ENCODE measurements at regions not wholly inside any gene's neighbourhood (a gene's known extent, or its start where the extent isn't known, plus 50 kb on each side); places are given as distances from the start of the nearest gene placed in this dataset.
"Not testable (repeated sequence)": the region's sequence is repeated elsewhere in the genome, so short reads cannot be mapped to it uniquely, and the experiment has no call there.

DNA sequence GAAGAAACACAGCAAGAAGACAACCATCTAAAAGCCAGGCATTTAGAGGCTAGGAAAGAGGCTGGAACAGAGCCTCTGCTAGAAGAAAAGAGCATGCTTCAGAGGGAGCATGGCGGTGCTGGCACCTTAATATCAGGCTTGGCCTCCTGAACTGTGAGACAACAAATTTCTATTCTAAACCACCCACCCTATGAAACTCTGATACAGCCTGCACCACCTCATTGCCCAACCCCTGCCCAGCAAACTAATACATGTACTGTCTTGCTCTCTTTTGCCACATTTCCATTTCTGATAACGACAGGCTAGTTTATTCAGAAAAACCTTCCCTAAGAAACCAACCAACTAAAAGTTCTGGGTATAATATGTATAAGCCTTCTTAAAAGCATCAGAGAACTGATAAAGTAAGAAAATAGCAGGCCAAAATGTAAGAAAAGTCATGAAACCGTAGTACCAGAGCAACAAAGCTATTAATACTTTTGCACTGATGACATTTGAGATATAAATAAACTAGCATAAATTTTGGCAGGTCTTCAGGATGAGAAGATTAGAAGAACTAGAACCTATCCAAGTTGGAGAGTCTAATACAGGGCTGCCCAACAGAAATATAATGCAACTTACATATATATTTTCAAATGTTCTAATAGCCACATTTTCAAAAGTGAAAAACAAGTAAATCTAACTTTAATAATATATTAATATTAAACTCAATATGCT lies 184.7 kb upstream of the HSF2 start:
- DNase-seq: no peak

DNA sequence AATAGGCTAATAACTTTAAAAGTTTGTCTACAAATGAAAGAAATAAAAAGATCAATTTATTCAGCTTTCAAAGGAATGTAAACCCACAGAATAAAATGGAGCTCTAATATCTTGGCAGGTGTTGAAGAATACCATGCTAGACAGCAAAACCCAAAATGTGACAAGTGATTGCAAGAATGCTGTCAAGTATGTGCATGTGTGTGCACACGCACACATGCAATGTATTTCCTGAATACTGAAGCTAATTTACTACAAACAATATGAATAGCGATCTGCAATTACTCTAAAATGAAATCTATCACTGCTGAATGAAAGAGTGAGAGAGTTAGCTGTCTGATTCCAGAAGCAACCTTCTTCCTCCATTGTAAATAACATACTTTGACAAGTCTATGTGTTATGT lies 179.2 kb upstream of the HSF2 start:
- no peak for DNase-seq

- no peak for DNase-seq
These were observed 176.7 kb upstream of the HSF2 start for GRCh38 chr6:122222761-122223160.

DNA sequence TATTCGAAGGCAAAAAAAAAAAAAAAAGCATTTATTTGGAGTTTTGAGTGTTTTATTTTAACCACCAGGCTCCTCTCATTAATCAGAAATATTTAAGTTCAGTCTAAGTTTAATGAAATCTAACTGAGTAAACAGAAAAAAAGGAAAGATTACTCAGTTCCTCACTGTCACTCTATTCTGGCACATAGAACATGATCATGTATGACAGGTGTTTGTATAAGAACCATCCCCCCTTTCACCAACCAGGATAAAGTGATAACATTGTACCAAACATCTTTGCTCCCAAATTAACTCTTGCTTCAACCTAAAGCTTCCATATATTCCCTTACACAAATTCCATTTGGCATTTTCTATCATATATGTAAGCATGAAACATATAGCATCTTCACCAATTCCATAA lies 176.2 kb upstream of the HSF2 start:
- no peak for DNase-seq

DNA sequence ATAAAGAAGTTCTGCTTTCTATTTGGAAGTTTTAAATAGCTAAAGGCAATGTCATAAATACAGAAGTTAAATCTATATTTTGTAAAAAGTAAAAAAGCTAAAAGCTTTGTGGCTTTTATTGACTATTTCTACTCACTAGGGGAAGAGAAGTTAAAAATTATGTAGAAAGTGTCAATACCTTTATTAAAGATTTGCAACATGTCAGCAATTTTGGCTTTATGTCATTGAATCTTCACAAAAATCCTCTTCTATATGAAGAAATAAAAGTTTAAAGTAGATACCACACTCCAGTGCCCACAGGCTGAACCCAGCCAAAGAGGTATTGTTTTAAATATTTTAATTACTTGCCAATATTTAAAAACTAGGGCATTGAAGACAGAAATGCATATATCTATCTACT lies 160.6 kb upstream of the HSF2 start:
- no peak for DNase-seq

DNA sequence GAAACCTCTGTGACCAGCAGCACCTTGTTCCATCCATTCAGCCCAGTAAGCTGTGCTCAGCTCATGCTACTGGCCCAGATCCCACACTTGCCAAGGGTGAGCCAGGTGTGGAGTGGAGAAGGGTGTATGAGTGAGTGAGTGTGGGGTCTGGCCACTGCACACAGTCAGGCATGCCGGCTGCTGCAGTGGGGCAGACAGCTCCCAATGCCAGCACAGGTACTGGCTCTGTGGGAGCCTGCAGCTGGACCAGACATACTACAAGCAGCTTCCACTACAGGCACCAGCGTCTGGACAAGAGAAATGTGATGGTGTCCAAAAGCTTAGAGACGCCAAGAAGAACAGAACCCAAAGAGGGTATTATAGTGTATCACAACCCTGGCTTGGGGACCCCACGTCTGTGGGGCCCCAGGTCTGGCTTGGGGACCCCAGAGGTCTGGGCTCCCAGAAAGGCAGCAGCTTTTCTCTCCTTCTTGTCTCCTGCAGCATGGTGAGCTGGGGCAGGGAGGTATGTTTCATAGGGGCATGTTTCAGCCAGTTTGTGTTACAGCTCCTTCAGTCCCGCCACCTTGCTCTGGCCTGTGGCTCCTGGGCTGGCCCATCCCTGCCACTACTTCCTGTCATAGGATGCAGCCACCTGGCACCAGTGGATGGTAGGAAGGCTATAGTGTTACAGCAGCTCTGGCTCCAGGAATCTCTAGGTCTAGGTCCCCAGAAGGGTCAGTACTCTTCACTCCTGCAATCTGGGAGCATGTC lies 152.4 kb upstream of the HSF2 start:
- no peak for DNase-seq

DNA sequence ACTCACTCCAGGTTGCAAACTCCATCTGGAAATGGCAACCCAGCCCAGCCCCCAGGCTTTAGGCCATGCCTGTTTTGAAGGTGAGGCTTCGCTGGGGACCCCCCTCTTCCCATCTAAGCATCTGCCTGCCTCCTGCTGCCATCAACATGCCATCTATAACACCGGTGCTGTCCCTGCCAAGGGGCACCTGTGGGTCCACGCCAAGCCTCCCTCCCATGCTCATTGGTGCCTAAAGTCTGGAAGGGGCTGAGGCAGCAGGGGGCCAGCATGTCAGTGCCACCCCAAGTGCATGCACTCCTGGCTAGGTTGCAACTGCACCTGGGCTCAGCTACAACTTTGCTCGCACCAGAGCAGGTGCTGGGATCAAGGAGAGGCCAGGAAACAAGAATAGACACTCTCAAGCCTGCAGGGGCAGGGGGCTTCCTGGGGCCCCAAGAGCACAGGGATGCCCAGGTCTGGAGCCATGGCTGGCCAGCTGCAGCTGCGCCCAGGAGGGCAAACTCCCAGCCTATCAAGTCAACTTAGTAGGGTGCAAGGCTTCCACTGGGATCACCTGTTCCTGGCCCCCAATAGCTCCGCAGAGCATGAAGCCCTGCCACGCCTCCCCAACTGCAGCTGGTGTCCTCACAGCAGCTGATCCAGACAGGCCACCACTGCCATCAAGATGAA lies 151.3 kb upstream of the HSF2 start:
- no peak for DNase-seq

- no peak for DNase-seq
These were observed 150.6 kb upstream of the HSF2 start for GRCh38 chr6:122248844-122249243.

DNA sequence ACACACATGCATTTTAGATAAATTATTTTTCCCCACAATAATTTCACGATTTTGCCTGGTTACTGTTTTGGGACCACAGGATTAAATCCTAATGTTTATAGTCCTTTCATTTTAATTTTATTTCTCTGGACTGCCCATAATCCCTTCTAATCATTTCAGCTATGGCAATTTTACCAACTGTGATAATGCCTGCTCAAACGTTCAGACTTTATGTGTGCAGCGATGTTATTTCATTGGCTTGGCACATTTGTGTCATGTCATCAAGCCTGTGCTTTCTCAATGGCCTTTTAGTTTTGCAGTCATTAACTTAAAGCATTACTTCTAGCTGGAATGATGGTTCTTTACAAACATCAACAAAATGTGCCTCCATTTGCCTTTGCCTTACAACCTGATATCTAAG lies 140.6 kb upstream of the HSF2 start:
- DNase-seq: peak; percentile 10

GRCh38 chr6:122264557-122264956 lies 134.9 kb upstream of the HSF2 start:
- DNase-seq: no peak

GRCh38 chr6:122265755-122266154 lies 133.7 kb upstream of the HSF2 start:
- DNase-seq: no peak

DNA sequence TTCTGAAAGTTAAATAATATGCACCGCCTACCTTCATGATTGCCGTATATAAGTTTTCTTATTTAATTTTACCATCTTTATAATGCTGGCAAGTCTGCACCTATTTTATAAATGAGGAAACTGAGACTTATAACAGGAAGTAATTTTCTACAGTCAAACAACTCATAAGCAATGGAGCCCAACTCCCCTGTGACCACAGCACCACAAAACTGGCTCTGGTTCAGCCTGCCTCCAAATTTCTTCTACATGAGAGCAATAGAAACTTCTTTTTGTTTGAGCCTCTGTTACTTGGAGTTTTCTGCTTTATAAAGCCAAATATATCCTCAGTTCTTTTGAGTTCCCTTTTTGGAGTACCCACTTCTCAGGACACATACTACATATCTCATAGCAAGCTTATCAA lies 131.1 kb upstream of the HSF2 start:
- DNase-seq: no peak

GRCh38 chr6:122276637-122277036 lies 122.8 kb upstream of the HSF2 start:
- DNase-seq: no peak

- not testable (repeated sequence) for DNase-seq
These were observed 119.1 kb upstream of the HSF2 start for GRCh38 chr6:122280105-122281021.

DNA sequence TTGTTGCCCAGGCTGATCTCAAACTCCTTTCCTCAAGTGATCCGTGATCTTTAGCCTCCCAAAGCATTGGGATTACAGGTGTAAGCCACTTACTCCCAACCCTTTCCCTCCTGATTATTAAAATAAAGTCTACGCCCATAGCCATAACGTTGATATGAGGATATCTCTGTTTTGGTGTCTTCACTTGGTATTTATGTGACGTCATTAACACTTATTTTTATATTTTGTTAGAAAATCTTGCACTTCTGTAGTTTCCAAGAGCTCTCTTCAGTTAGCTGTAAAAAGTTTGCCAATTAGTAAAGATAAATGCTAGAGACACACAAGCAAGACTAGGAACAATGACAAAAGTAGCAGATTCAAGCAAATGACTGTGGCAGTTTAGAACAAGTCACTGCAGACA lies 115.6 kb upstream of the HSF2 start:
- DNase-seq: no peak

- DNase-seq: no peak
These were observed 114.6 kb upstream of the HSF2 start for GRCh38 chr6:122284848-122285247.

GRCh38 chr6:122285292-122285913 lies 114.0 kb upstream of the HSF2 start:
- DNase-seq: no peak

DNA sequence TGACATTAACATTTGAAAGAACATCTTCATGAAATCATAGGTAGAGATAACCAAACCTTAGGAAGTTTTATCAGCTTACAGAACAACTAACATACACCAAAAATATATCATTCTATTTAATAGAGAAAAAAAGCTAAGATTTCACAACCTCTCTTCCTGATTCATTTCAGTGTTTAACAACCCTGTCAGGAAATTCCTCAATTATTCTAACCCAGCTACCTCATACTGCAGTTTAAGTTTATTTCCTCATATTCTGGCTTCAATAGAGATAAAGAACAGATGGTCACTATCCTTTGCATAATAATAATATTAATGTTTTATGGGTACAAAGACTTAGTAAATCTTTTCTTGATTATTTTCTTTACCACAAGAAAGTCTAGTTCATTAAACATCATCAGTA lies 112.9 kb upstream of the HSF2 start:
- no peak for DNase-seq

GRCh38 chr6:122289762-122290539 lies 109.5 kb upstream of the HSF2 start:
- DNase-seq: peak; percentile 35

GRCh38 chr6:122297010-122297409 lies 102.4 kb upstream of the HSF2 start:
- DNase-seq: no peak

GRCh38 chr6:122302067-122302466 lies 97.4 kb upstream of the HSF2 start:
- no peak for DNase-seq

DNA sequence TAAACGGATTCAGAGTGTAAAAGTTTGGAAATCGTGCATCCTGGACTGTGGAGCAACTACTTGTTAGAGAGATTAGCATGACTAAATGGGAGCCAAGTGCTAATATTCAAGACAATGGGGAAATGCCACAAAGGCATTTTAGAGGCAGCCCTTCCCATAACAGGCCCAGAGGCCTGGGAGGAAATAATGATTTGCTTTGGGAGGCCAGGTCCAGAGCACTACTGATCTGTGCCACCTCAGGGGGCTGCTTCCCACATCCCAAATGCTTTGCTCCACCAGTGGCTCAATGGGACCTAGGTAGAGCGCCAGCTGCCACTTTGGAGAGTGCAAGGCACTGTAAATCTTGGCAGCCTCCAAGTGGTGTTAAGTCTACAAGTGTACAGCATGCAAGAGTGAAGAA lies 91.9 kb upstream of the HSF2 start:
- DNase-seq: no peak
